ENCODE measurements at regions not wholly inside any gene's neighbourhood (a gene's known extent, or its start where the extent isn't known, plus 50 kb on each side); places are given as distances from the start of the nearest gene placed in this dataset.
"Not testable (repeated sequence)": the region's sequence is repeated elsewhere in the genome, so short reads cannot be mapped to it uniquely, and the experiment has no call there.

GRCh38 chr3:144620236-144620635, 648.6 kb downstream of the DIPK2A start:
- TF ChIP-seq, protein P1, sequence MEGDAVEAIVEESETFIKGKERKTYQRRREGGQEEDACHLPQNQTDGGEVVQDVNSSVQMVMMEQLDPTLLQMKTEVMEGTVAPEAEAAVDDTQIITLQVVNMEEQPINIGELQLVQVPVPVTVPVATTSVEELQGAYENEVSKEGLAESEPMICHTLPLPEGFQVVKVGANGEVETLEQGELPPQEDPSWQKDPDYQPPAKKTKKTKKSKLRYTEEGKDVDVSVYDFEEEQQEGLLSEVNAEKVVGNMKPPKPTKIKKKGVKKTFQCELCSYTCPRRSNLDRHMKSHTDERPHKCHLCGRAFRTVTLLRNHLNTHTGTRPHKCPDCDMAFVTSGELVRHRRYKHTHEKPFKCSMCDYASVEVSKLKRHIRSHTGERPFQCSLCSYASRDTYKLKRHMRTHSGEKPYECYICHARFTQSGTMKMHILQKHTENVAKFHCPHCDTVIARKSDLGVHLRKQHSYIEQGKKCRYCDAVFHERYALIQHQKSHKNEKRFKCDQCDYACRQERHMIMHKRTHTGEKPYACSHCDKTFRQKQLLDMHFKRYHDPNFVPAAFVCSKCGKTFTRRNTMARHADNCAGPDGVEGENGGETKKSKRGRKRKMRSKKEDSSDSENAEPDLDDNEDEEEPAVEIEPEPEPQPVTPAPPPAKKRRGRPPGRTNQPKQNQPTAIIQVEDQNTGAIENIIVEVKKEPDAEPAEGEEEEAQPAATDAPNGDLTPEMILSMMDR (IDR thresholded peaks at IDR 0.05), result not testable (repeated sequence)
- TF ChIP-seq POLR2A (IDR thresholded peaks at IDR 0.05), result not testable (repeated sequence)

Measured in lower leg skin (tissue), 3 donors.